SKM-1 (cell line): ENCODE measurements at regions not wholly inside any gene's neighbourhood (a gene's known extent, or its start where the extent isn't known, plus 50 kb on each side); places are given as distances from the start of the nearest gene placed in this dataset.

Source experiments
- DNase-seq: peaks from one replicate; lab custom pipeline; 2025; ENCODE audit not compliant: unreplicated experiment; lab: John Stamatoyannopoulos, UW

DNA sequence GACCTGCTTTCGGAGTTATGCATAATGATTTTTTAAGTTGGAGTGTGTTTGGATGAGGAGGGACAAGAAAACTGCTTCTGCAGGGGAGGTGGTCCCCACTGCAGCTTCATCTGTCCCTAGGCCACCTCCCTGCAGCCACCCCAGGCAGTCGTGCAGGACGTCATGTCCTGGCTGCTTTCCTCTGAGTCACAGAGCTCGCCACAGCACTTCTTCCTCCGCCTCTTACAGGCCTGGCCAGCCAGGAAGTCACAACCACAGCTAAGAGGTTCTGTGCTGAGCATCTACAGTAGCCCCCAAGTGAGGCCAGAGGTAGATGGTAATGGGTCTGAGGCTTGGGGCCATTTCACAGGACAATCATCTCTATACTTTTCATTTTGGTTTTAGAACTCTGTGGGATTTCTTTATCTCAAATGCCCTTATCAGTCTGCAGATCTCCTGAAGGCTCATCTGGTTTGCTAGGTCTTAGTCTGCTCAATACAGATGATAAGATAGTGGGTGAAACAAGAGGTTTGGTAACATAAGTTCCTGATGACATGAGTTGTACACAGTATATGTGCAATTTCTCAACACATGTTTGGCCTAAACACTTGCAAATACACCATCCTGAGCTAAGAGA, 106.4 kb downstream of the ARF6 start:
- peak; percentile 17 for DNase-seq

- no peak for DNase-seq
Measured at GRCh38 chr14:49999826-50000379, 107.0 kb downstream of the ARF6 start.

GRCh38 chr14:50000380-50001150, 107.7 kb downstream of the ARF6 start:
- DNase-seq: no peak

DNA sequence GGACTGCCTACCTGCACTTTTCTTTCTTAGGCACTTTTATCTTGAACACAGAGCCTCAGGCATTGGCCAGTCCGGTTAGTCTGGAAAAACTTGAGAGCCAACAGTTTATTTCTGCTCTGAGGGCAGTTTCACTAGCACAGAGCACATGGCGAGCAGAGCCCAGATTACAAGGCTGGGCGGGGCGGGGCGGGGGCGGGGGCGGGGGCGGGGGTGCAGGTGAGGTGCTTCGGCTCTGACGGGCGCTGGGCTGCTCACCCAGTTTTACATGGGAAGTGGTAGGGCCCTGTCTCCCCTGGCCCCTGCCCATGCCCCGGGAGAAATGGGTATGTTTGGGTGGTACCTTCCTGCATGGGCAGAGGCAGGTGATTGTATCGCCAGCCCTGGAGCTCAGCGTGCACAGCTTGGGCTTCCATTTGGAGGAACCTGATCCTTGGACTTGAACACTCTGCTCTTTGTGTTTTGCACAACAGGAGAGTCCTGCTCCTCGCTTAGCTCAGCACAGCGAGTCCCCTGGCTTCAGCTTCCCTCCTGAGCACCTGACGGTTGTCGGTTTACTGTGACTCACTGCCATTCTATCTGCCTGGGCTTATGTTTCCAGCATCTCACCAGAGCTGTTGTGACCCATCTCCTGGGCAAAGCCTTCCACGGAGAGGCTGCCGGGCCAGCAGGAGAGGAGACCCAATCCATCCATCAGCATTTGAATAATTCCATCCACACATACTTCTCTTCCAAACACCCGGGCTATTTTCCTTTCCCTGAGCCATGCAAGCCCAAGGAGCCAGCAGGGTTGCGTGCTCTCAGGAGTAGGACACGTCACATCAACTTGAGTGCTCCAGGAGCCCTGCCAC, 108.5 kb downstream of the ARF6 start:
- no peak for DNase-seq

GRCh38 chr14:50001999-50002925, 109.4 kb downstream of the ARF6 start:
- no peak for DNase-seq

DNA sequence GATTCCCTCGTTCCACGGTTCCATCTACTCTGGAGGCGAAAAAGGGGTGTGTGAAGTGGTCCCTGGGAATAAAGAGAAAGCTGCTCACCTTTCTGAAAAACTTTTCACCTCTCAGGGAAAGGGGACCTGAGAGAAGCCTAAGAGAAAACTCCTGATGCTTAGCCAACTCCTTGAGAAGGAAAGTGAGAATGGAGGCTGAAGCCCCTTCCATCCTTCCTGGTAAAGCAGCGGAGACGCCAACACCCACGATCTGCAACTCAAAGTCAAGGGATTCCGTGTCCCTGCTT, 110.0 kb downstream of the ARF6 start:
- DNase-seq: no peak

- DNase-seq: peak; percentile 14
Measured at GRCh38 chr14:50003213-50004021, 110.5 kb downstream of the ARF6 start.

DNA sequence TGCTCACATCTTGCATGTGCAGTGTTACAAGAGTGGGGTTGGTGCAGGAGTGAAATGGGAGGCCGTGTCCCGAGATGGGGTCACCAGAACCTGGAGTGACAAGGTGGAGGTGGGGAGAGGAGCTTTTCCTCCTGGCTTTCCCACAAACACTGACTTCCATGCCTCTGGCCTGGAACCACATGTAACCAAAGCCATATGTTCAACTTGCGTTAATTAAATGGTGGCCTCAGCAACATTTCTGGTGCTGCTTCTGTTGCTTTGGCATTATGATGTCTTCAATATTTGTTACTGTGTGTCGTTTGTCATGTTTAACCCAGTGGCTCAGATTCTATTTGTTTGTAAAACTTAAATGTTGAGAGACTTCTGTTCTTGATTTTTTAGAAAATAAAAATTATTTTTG, 110.2 kb downstream of the VCPKMT start:
- DNase-seq: no peak

- no peak for DNase-seq
Measured at GRCh38 chr14:50007123-50007903, 109.1 kb downstream of the VCPKMT start.

- no peak for DNase-seq
Measured at GRCh38 chr14:50008562-50008961, 107.8 kb downstream of the VCPKMT start.

DNA sequence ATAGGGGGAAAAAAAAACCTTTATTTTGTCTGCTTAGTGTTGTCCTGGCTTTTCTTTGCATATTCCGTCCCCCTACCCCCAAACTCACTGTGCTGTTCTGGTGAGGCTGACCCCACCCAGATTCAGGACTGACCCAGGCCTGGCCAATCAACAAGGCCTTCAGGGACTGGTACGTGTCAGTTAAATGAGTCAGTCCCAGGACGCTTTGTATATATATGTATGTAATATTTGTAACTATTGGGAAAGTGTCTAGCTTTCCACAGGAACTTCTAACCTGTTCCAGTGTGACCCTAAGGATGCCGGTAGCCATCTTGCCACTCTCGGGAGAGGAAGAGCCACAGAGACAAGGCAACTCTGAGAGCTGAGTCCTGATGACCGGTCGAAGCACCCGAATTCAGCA, 107.4 kb downstream of the VCPKMT start:
- DNase-seq: no peak

- DNase-seq: no peak
Measured at GRCh38 chr14:50010752-50011151, 105.6 kb downstream of the VCPKMT start.

DNA sequence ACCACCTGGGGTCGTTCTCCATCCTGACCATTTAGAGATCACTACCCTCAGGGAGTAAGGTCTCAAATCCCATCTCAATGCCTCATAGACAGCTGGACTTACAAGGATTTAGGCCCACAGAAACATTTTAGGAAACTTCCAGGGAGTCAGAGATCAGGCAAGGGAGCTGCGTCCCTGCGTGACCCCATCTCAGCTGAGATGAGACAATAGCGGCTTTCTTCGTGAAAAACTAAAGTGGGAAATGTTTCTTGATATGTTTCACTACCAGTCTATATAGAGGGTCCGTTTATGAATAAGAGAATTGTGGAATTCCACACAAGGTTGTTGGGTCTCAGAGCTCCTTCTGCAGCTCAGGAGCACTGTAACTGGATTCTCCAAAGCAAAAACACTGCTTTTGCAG, 105.1 kb downstream of the VCPKMT start:
- no peak for DNase-seq

DNA sequence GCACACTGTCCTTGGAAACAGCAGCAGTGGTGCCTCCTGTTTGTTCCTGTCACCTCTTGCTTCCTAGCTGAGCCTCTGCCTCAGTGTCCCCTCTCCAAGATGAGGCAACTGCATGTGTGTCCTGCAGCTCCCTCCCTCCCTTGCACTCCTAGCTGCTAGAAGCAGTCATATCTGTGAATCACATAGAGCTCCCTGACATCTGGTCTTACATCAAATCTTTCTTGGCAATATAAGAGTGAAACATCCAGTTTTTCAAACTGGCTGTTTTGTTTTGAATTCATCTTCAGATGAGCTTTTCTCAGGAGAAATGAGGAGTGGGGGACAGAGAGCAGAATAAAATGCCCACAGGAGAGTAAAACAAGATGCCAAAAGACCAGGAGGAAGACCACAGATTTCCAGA, 103.7 kb downstream of the VCPKMT start:
- no peak for DNase-seq

DNA sequence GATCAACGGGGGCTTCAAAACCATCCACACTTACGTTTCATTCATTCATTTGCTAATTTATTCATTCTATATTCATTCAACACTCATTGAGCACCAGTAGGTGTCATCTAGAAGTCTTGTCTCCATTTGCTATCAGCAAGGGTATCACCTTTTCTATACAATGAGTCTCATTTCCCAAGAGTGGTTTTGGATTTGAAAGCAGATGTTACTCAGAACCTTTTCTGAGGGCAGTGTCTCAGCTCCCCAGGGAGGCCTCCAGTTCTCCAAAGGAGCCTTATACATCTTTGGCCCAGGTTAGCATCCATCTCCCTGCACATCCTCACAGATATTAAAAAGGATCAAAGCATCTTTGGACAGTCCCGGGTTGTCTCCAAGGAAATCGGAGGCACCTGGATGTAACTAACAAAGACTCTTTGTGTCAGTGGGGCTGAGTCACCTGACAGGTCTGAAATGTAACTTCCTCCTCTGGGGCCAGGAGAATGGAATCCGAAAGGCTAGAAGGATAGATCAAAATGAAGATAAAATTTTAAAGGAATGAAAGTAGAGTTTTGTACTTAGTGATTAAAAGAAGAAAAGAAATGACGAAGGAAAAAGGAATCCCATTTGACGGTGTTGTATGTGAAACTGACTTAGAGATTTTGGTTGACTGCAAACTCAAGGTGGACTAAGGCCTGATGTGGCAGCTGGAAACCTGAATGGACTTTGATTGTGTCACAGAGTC, 103.0 kb downstream of the VCPKMT start:
- no peak for DNase-seq

- DNase-seq: no peak
Measured at GRCh38 chr14:50013934-50014333, 102.4 kb downstream of the VCPKMT start.

DNA sequence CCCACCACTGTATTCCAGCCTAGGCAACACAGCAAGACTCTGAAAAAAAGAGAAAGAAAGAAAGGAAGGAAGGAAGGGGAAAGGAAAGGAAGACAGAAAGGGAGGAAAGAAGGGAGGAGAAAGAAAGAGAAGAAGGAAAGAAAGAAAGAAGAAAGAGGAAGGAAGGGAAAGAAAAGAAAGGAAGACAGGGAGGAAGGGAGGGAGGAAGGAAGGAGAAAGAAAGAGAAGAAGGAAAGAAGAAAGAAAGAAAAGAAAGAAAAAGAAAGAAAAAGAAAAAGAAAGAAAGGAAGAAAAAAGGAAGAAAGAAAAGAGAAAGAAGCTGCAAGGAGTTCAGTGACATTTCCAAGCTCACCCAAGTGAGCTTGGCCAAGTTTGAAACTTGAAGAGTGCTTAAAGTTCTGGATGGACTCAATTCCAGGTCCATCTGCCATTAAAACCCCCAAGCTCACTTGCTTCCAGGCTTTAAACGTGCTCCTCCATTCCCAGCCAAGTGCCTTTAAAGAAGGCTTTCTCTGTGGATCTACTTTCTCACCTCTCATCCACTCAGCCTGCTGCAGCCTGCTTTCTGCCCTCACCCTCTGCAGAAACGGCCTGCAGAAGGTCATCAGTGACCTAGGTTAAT, 101.5 kb downstream of the VCPKMT start:
- DNase-seq: no peak

DNA sequence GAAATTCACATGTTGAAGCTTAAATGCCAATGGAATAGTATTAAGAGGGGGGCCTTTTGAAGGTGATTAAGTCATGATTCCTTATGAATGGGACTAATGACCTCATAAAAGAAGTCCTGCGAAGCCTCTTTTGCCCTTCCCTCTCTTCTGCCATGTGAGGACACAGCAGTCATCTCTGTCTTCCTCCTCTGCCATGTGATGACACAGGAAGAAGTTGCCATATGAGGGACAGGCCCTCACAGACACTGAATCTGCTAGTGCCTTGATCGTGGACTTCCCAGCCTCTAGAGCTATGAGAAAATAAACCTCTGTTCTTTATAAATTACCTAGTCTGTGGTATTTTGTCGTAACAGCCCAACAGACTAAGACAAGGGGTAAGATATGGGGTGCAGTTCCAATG, 100.7 kb downstream of the VCPKMT start:
- no peak for DNase-seq
